Neural cell (in vitro differentiated cells): ENCODE measurements at regions not wholly inside any gene's neighbourhood (a gene's known extent, or its start where the extent isn't known, plus 50 kb on each side); places are given as distances from the start of the nearest gene placed in this dataset.

Experiments used
- H2AFZ ChIP-seq: fragments of 200-600, 300-800 bp; sonication (generic), shearing (Covaris generic); 2 replicates; pipeline ENCODE4 v1.6.0; 2014; ENCODE audit warnings: low read depth, mild to moderate bottlenecking, antibody characterized with exemption, low read length, moderate library complexity
- H3F3A ChIP-seq: fragments of 200-600 bp; shearing (Covaris generic); 2 replicates; pipeline ENCODE4 v1.6.1; 2016; ENCODE audit warnings: mild to moderate bottlenecking, moderate library complexity, mixed read lengths, antibody characterized with exemption, low read length; ENCODE audit not compliant: insufficient read depth, poor library complexity, severe bottlenecking
- H3K27ac ChIP-seq: fragments of 200-600, 300-800 bp; sonication (generic), shearing (Covaris generic); 2 replicates; pipeline ENCODE4 v1.5.1; 2014; ENCODE audit warnings: mild to moderate bottlenecking, low read length, moderate library complexity
- H3K27me3 ChIP-seq: fragments of 300-800, 200-600 bp; sonication (generic), shearing (Covaris generic); 2 replicates; pipeline ENCODE4 v1.6.0; 2014; ENCODE audit warnings: mild to moderate bottlenecking, low read depth, low read length, moderate library complexity; ENCODE audit not compliant: insufficient read depth
- H3K36me3 ChIP-seq: fragments of 300-800, 200-600 bp; sonication (generic), shearing (Covaris generic); 2 replicates; pipeline ENCODE4 v1.5.1; 2014; ENCODE audit warnings: mild to moderate bottlenecking, antibody characterized with exemption, low read length, moderate library complexity; ENCODE audit not compliant: insufficient read depth
- H3K4me2 ChIP-seq: fragments of 300-800, 200-600 bp; sonication (generic), shearing (Covaris generic); 2 replicates; pipeline ENCODE4 v1.6.0; 2014; ENCODE audit warnings: mild to moderate bottlenecking, low read length
- H3K4me3 ChIP-seq: fragments of 300-800, 200-600 bp; sonication (generic), shearing (Covaris generic); 2 replicates; pipeline ENCODE4 v1.5.1; 2014; ENCODE audit warnings: mild to moderate bottlenecking, low read length, moderate library complexity
- H3K79me2 ChIP-seq: fragments of 200-600 bp; shearing (Covaris generic); replicated peaks from 2 replicates; pipeline ENCODE4 v1.6.0; 2014; ENCODE audit warnings: mild to moderate bottlenecking, low read length, moderate library complexity; ENCODE audit not compliant: insufficient read depth
- H3K9ac ChIP-seq: fragments of 300-800, 200-600 bp; sonication (generic), shearing (Covaris generic); 2 replicates; pipeline ENCODE4 v1.6.1; 2016; ENCODE audit warnings: mild to moderate bottlenecking, low read length, mixed read lengths
- H3K9me2 ChIP-seq: fragments of 200-600 bp; shearing (Covaris generic); 2 replicates; pipeline ENCODE4 v1.6.1; 2016; ENCODE audit warnings: mild to moderate bottlenecking, low read length, mixed read lengths; ENCODE audit not compliant: insufficient read depth
- H3K9me3 ChIP-seq: fragments of 200-600, 300-800 bp; sonication (generic), shearing (Covaris generic); 2 replicates; pipeline ENCODE4 v1.6.1; 2016; ENCODE audit warnings: mild to moderate bottlenecking, mixed run types, low read length, moderate library complexity, mixed read lengths
- H4K20me1 ChIP-seq: fragments of 200-600 bp; shearing (Covaris generic); 2 replicates; pipeline ENCODE4 v1.6.1; 2016; ENCODE audit warnings: mild to moderate bottlenecking, mixed run types; ENCODE audit not compliant: insufficient read depth
- EP300 ChIP-seq: fragments of 450-650 bp; conservative IDR thresholded peaks from 2 replicates; pipeline ENCODE4 v1.6.1; 2014; ENCODE audit warnings: antibody characterized with exemption, mild to moderate bottlenecking, moderate library complexity; ENCODE audit not compliant: poor library complexity, severe bottlenecking
- EZH2 ChIP-seq: fragments of 200-600, 300-800 bp; shearing (Covaris generic), sonication (generic); IDR thresholded peaks from 2 replicates; pipeline ENCODE4 v1.6.1; 2014; ENCODE audit warnings: antibody characterized with exemption, low read length, borderline replicate concordance, mild to moderate bottlenecking; ENCODE audit not compliant: insufficient read depth, poor library complexity, severe bottlenecking
- MXI1 ChIP-seq: fragments of 450-650 bp; conservative IDR thresholded peaks from 2 replicates; pipeline ENCODE4 v1.6.1; 2014; ENCODE audit warnings: antibody characterized with exemption, mild to moderate bottlenecking; ENCODE audit not compliant: poor library complexity, severe bottlenecking
- POLR2AphosphoS5 ChIP-seq: IDR thresholded peaks from 2 replicates; pipeline ENCODE4 v1.6.1; 2012
- RAD21 ChIP-seq: fragments of 450-650 bp; conservative IDR thresholded peaks from 2 replicates; pipeline ENCODE4 v1.6.1; 2014; ENCODE audit warnings: antibody characterized with exemption, mild to moderate bottlenecking, moderate library complexity
- SMC3 ChIP-seq: fragments of 450-650 bp; conservative IDR thresholded peaks from 2 replicates; pipeline ENCODE4 v1.6.1; 2014; ENCODE audit warnings: antibody characterized with exemption, mild to moderate bottlenecking, moderate library complexity; ENCODE audit not compliant: poor library complexity
- TAF1 ChIP-seq: IDR thresholded peaks from 2 replicates; pipeline ENCODE4 v1.6.1; 2012; ENCODE audit warnings: low read depth
- TF ChIP-seq, protein P1 (sequence below): fragments of 450-650 bp; IDR thresholded peaks from 2 replicates; pipeline ENCODE4 v1.5.1; 2014; ENCODE audit warnings: antibody characterized with exemption, mild to moderate bottlenecking, moderate library complexity; ENCODE audit not compliant: poor library complexity, severe bottlenecking
- TF ChIP-seq, protein P2 (sequence below): IDR thresholded peaks from 2 replicates; pipeline ENCODE4 v1.6.1; 2012; ENCODE audit warnings: borderline replicate concordance

DNA sequence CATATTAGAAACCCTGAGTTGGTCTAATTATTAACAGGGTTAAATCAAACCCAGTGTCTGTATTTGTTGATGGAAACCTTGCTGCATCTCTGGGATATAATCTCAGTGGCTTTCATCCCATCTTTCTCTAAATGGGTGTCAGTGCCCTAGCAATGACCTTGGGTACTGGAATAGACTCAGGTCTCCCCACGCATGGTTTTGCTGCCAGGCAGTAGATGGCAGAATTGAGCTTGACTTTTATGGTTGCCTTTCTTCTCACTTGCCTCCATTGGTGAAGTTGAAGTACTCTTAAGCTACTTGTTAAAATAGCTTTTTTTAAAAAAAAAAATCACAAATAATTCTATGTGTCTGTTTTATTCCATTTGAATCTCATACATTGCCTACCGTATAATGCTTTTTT lies 81.8 kb upstream of the HMCN1 start:
- Histone ChIP-seq H2AFZ (no peak overlapping the region), H3K4me2 (no peak overlapping the region), H3K36me3 (no peaks in the 10 kb centered on the region), H3K27me3 (no peaks in the 10 kb centered on the region), H3K9me2 (no peaks in the 10 kb centered on the region), H3K27ac (no peak overlapping the region), H3K79me2 (no peaks in the 10 kb centered on the region), H3K9me3 (no peaks in the 10 kb centered on the region), H3K9ac (no peak overlapping the region), H3F3A (no peaks in the 10 kb centered on the region), H3K4me3 (no peak overlapping the region), H4K20me1 (no peaks in the 10 kb centered on the region)
- no peak for TF ChIP-seq EZH2

DNA sequence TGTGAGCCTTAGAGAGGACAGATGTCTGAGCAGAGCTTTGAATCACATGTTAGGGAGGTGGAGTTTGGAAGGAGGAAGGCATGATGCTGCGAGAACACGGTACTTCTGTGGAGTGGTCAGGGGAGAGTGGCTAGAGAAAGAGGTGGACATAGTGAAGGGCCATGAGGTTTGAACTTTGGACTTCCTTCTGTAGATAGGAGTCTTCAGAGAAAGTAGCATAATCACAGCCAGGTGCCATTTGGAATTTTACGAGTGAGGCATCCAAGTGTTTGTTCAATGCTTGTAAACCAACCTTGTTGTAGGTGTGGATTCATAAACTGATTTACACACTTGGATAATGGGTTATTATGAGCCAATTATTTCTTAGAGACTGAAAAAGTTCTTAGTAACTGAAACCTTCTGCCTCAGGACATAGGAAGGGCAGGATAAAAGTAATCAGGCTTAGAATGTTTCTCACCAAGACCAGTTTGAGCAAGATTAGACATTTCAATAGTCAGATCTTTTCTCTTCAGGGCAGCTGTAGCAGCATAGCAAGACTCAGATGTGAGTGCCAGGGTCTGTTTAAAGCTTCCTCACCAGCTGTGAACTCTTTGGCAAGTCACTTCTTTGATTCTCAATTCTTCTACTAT lies 83.5 kb upstream of the HMCN1 start:
- H3K4me2 ChIP-seq, result no peak overlapping the region
- TF ChIP-seq MXI1, result no peak
- no peak for TF ChIP-seq TAF1
- TF ChIP-seq POLR2AphosphoS5, result no peak
- no peak for TF ChIP-seq EZH2
- TF ChIP-seq, protein P1, sequence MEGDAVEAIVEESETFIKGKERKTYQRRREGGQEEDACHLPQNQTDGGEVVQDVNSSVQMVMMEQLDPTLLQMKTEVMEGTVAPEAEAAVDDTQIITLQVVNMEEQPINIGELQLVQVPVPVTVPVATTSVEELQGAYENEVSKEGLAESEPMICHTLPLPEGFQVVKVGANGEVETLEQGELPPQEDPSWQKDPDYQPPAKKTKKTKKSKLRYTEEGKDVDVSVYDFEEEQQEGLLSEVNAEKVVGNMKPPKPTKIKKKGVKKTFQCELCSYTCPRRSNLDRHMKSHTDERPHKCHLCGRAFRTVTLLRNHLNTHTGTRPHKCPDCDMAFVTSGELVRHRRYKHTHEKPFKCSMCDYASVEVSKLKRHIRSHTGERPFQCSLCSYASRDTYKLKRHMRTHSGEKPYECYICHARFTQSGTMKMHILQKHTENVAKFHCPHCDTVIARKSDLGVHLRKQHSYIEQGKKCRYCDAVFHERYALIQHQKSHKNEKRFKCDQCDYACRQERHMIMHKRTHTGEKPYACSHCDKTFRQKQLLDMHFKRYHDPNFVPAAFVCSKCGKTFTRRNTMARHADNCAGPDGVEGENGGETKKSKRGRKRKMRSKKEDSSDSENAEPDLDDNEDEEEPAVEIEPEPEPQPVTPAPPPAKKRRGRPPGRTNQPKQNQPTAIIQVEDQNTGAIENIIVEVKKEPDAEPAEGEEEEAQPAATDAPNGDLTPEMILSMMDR, result no peak
- TF ChIP-seq RAD21, result no peak
- no peak for TF ChIP-seq EP300
- no peak for TF ChIP-seq SMC3
- TF ChIP-seq, protein P2, sequence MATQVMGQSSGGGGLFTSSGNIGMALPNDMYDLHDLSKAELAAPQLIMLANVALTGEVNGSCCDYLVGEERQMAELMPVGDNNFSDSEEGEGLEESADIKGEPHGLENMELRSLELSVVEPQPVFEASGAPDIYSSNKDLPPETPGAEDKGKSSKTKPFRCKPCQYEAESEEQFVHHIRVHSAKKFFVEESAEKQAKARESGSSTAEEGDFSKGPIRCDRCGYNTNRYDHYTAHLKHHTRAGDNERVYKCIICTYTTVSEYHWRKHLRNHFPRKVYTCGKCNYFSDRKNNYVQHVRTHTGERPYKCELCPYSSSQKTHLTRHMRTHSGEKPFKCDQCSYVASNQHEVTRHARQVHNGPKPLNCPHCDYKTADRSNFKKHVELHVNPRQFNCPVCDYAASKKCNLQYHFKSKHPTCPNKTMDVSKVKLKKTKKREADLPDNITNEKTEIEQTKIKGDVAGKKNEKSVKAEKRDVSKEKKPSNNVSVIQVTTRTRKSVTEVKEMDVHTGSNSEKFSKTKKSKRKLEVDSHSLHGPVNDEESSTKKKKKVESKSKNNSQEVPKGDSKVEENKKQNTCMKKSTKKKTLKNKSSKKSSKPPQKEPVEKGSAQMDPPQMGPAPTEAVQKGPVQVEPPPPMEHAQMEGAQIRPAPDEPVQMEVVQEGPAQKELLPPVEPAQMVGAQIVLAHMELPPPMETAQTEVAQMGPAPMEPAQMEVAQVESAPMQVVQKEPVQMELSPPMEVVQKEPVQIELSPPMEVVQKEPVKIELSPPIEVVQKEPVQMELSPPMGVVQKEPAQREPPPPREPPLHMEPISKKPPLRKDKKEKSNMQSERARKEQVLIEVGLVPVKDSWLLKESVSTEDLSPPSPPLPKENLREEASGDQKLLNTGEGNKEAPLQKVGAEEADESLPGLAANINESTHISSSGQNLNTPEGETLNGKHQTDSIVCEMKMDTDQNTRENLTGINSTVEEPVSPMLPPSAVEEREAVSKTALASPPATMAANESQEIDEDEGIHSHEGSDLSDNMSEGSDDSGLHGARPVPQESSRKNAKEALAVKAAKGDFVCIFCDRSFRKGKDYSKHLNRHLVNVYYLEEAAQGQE, result no peak
- no peak overlapping the region for H3K27ac ChIP-seq
- no peaks in the 10 kb centered on the region for H3K9me3 ChIP-seq
- H3K9me2 ChIP-seq, result no peaks in the 10 kb centered on the region
- H3K36me3 ChIP-seq, result no peaks in the 10 kb centered on the region
- no peak overlapping the region for H3K4me3 ChIP-seq
- H3F3A ChIP-seq, result no peaks in the 10 kb centered on the region
- H3K27me3 ChIP-seq, result no peaks in the 10 kb centered on the region
- H3K79me2 ChIP-seq, result no peaks in the 10 kb centered on the region
- H3K9ac ChIP-seq, result no peak overlapping the region
- H4K20me1 ChIP-seq, result no peaks in the 10 kb centered on the region
- H2AFZ ChIP-seq, result no peak overlapping the region
